H9 (cell line): ENCODE measurements at regions not wholly inside any gene's neighbourhood (a gene's known extent, or its start where the extent isn't known, plus 50 kb on each side); places are given as distances from the start of the nearest gene placed in this dataset.

ENCODE experiments used
- DNase-seq: peaks from one replicate; pipeline ENCODE4 v3.0.0-alpha.2; 2017
- H2AFZ ChIP-seq: one replicate; pipeline ENCODE4 v1.6.1; 2013; ENCODE audit warnings: mild to moderate bottlenecking, low read length, control low read depth, moderate library complexity
- H2AK5ac ChIP-seq: 2 replicates; pipeline ENCODE4 v1.6.1; 2013; ENCODE audit warnings: low read length, control low read depth, mixed read lengths; ENCODE audit not compliant: insufficient read length
- H2BK120ac ChIP-seq: one replicate; pipeline ENCODE4 v1.6.1; 2013; ENCODE audit warnings: low read depth, mild to moderate bottlenecking, low read length, control low read depth, inconsistent platforms; ENCODE audit not compliant: poor library complexity, severe bottlenecking
- H2BK12ac ChIP-seq: 2 replicates; pipeline ENCODE4 v1.6.1; 2013; ENCODE audit warnings: low read length, control low read depth, mixed read lengths, low read depth; ENCODE audit not compliant: insufficient read length
- H2BK15ac ChIP-seq: 2 replicates; pipeline ENCODE4 v1.6.1; 2013; ENCODE audit warnings: low read depth, low read length, control low read depth
- H2BK20ac ChIP-seq: one replicate; pipeline ENCODE4 v1.6.1; 2013; ENCODE audit warnings: low read depth, mild to moderate bottlenecking, low read length, control low read depth, inconsistent platforms; ENCODE audit not compliant: poor library complexity, severe bottlenecking
- H2BK5ac ChIP-seq: 2 replicates; pipeline ENCODE4 v1.6.1; 2013; ENCODE audit warnings: low read length, control low read depth, mixed read lengths; ENCODE audit not compliant: insufficient read length
- H3K14ac ChIP-seq: 2 replicates; pipeline ENCODE4 v1.6.1; 2013; ENCODE audit warnings: low read length, control low read depth; ENCODE audit not compliant: insufficient read depth
- H3K18ac ChIP-seq: 2 replicates; pipeline ENCODE4 v1.6.1; 2013; ENCODE audit warnings: low read depth, mild to moderate bottlenecking, mixed read lengths, low read length, control low read depth; ENCODE audit not compliant: insufficient read length
- H3K23ac ChIP-seq: 2 replicates; pipeline ENCODE4 v1.6.1; 2013; ENCODE audit warnings: low read length, control low read depth, mixed read lengths, low read depth; ENCODE audit not compliant: insufficient read length
- H3K23me2 ChIP-seq: 2 replicates; pipeline ENCODE4 v1.6.1; 2013; ENCODE audit warnings: low read depth, mild to moderate bottlenecking, mixed read lengths, low read length, control low read depth; ENCODE audit not compliant: insufficient read length, poor library complexity, severe bottlenecking
- H3K27ac ChIP-seq: 2 replicates; pipeline ENCODE4 v1.5.1; 2013; ENCODE audit warnings: low read length, control low read depth, mixed read lengths, low read depth; ENCODE audit not compliant: insufficient read length
- H3K27me3 ChIP-seq: 2 replicates; pipeline ENCODE4 v1.6.1; 2013; ENCODE audit warnings: low read length, control low read depth, inconsistent platforms; ENCODE audit not compliant: insufficient read depth
- H3K4ac ChIP-seq: 2 replicates; pipeline ENCODE4 v1.6.1; 2013; ENCODE audit warnings: low read depth, mild to moderate bottlenecking, control low read depth, inconsistent platforms, low read length, moderate library complexity
- H3K4me1 ChIP-seq: 2 replicates; pipeline ENCODE4 v1.6.1; 2013; ENCODE audit warnings: low read length, control low read depth, inconsistent platforms; ENCODE audit not compliant: insufficient read depth
- H3K4me2 ChIP-seq: 2 replicates; pipeline ENCODE4 v1.6.1; 2013; ENCODE audit warnings: low read length, control low read depth, mixed read lengths; ENCODE audit not compliant: insufficient read length, insufficient read depth
- H3K56ac ChIP-seq: 2 replicates; pipeline ENCODE4 v1.6.1; 2013; ENCODE audit warnings: low read depth, mild to moderate bottlenecking, mixed read lengths, low read length, control low read depth; ENCODE audit not compliant: insufficient read length
- H3K79me1 ChIP-seq: 2 replicates; pipeline ENCODE4 v1.6.1; 2013; ENCODE audit warnings: low read depth, mild to moderate bottlenecking, moderate library complexity, low read length, control low read depth, inconsistent platforms; ENCODE audit not compliant: insufficient read depth, poor library complexity, severe bottlenecking
- H3K79me2 ChIP-seq: 2 replicates; pipeline ENCODE4 v1.6.1; 2013; ENCODE audit warnings: low read length, control low read depth, inconsistent platforms; ENCODE audit not compliant: insufficient read depth
- H3K9ac ChIP-seq: 2 replicates; pipeline ENCODE4 v1.6.1; 2013; ENCODE audit warnings: low read length, control low read depth, mixed read lengths; ENCODE audit not compliant: insufficient read length; ENCODE audit errors: extremely low read depth
- H3K9me3 ChIP-seq: one replicate; pipeline ENCODE4 v1.6.1; 2013; ENCODE audit warnings: low read depth, low read length, inconsistent platforms; ENCODE audit not compliant: control insufficient read depth
- H3T11ph ChIP-seq: one replicate; pipeline ENCODE4 v1.6.1; 2013; ENCODE audit warnings: mild to moderate bottlenecking, low read length, control low read depth, inconsistent platforms
- H4K20me1 ChIP-seq: one replicate; pipeline ENCODE4 v1.6.1; 2013; ENCODE audit not compliant: control insufficient read depth, insufficient read length, insufficient read depth
- H4K5ac ChIP-seq: 2 replicates; pipeline ENCODE4 v1.6.1; 2013; ENCODE audit warnings: low read depth, mild to moderate bottlenecking, mixed read lengths, low read length, control low read depth; ENCODE audit not compliant: insufficient read length
- H4K8ac ChIP-seq: replicated peaks from 2 replicates; pipeline ENCODE4 v1.6.1; 2013; ENCODE audit warnings: low read length, control low read depth, mixed read lengths, low read depth; ENCODE audit not compliant: insufficient read length
- H4K91ac ChIP-seq: 2 replicates; pipeline ENCODE4 v1.6.1; 2013; ENCODE audit warnings: low read depth, mild to moderate bottlenecking, moderate library complexity, mixed read lengths, low read length, control low read depth; ENCODE audit not compliant: insufficient read length
- H3K27ac Mint-ChIP-seq, 3 experiments: 2 replicates in 2 of 3; 3 replicates in 1 of 3; pipeline ENCODE4 v1.8.0; 2020 to 2021; ENCODE audit warnings: mixed read lengths in 3 of 3, mild to moderate bottlenecking in 1 of 3, moderate library complexity in 1 of 3
- H3K27me3 Mint-ChIP-seq: 2 replicates; pipeline ENCODE4 v1.8.0; 2021; ENCODE audit warnings: low read depth, mild to moderate bottlenecking, moderate library complexity, mixed read lengths
- H3K36me3 Mint-ChIP-seq, 3 experiments: 2 replicates in 2 of 3; 3 replicates in 1 of 3; pipeline ENCODE4 v1.8.0; 2020 to 2021; ENCODE audit warnings: low read depth in 3 of 3, mixed read lengths in 3 of 3; ENCODE audit not compliant: insufficient read depth in 1 of 3
- H3K4me1 Mint-ChIP-seq, 2 experiments: 2 replicates each; pipeline ENCODE4 v1.8.0; 2020; ENCODE audit warnings: mixed read lengths in 2 of 2
- H3K4me3 Mint-ChIP-seq, 2 experiments: 2 replicates in 1 of 2; 3 replicates in 1 of 2; pipeline ENCODE4 v1.8.0; 2020 to 2021; ENCODE audit warnings: mild to moderate bottlenecking in 2 of 2, mixed read lengths in 2 of 2, moderate library complexity in 1 of 2
- H3K9me3 Mint-ChIP-seq, 2 experiments: 2 replicates in 1 of 2; 3 replicates in 1 of 2; pipeline ENCODE4 v1.8.0; 2020; ENCODE audit warnings: mild to moderate bottlenecking in 2 of 2, mixed read lengths in 2 of 2, moderate library complexity in 1 of 2
- WGBS: extraction: QIAGEN DNeasy Blood & Tissue Kit; methylation state at CpG from one replicate; pipeline ENCODE4 v1.1.7; 2013; ENCODE audit warnings: missing lambda C conversion rate, low lambda C conversion rate, mixed read lengths; ENCODE audit not compliant: insufficient read length; ENCODE audit errors: extremely low coverage; 5-methylcytosine and 5-hydroxymethylcytosine counted together
- TF ChIP-seq, protein P1 (sequence below): fragments of 200-600 bp; sonication (generic); conservative IDR thresholded peaks from 3 replicates; pipeline ENCODE4 v1.8.0; 2021; ENCODE audit warnings: antibody characterized with exemption, mild to moderate bottlenecking

DNA sequence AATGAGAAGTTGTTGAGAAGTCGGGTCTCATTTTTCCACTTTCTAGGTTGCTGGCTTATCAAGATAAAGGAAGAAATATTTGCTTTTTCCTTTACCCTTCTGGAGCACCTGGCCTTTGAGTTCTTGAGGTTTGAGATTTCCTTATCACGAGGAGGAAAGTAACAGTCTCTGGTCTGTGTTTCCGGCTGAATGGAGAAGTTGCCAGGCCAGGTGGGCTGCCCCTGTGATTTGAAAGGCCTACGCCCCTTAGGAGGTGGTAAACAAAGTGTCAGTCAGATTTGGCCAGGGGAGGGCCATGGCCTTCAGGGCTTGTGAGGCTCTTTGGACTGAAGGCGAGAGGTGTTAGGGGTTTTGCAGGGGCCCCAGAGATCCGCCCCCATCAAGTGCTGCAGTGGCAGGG is 156.7 kb upstream of the HAAO start:
- no peak overlapping the region for H3K27ac ChIP-seq
- H4K8ac ChIP-seq, result no peak overlapping the region
- H3K9me3 ChIP-seq, result no peaks in the 10 kb centered on the region
- H3K9me3 Mint-ChIP-seq, result no peaks in the 10 kb centered on the region
- no peak overlapping the region for H3K4me3 Mint-ChIP-seq
- H2BK5ac ChIP-seq, result no peak overlapping the region
- no peaks in the 10 kb centered on the region; a peak in 1 of 7 replicates for H3K36me3 Mint-ChIP-seq
- no CpG with 5 or more reads among the region's 6 CpGs for WGBS
- H3K23me2 ChIP-seq, result no peaks in the 10 kb centered on the region
- no peaks in the 10 kb centered on the region for H3K27me3 ChIP-seq
- no peak overlapping the region for H3K9ac ChIP-seq
- no peak overlapping the region for H3K4ac ChIP-seq
- H3K79me2 ChIP-seq, result no peaks in the 10 kb centered on the region
- no peak overlapping the region for H2BK12ac ChIP-seq
- no peak overlapping the region for H3K56ac ChIP-seq
- no peak overlapping the region for H3T11ph ChIP-seq
- H2BK20ac ChIP-seq, result no peak overlapping the region
- peaks cover 1% of the 10 kb centered on the region for H3K27me3 Mint-ChIP-seq
- no peaks in the 10 kb centered on the region for H4K20me1 ChIP-seq
- H2BK15ac ChIP-seq, result no peak overlapping the region
- TF ChIP-seq, protein P1, sequence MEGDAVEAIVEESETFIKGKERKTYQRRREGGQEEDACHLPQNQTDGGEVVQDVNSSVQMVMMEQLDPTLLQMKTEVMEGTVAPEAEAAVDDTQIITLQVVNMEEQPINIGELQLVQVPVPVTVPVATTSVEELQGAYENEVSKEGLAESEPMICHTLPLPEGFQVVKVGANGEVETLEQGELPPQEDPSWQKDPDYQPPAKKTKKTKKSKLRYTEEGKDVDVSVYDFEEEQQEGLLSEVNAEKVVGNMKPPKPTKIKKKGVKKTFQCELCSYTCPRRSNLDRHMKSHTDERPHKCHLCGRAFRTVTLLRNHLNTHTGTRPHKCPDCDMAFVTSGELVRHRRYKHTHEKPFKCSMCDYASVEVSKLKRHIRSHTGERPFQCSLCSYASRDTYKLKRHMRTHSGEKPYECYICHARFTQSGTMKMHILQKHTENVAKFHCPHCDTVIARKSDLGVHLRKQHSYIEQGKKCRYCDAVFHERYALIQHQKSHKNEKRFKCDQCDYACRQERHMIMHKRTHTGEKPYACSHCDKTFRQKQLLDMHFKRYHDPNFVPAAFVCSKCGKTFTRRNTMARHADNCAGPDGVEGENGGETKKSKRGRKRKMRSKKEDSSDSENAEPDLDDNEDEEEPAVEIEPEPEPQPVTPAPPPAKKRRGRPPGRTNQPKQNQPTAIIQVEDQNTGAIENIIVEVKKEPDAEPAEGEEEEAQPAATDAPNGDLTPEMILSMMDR, result no peak
- no peak overlapping the region for H3K4me2 ChIP-seq
- H2AFZ ChIP-seq, result no peak overlapping the region
- no peak overlapping the region for H4K91ac ChIP-seq
- no peak overlapping the region; a peak in 1 of 7 replicates for H3K27ac Mint-ChIP-seq
- no peak overlapping the region for H3K18ac ChIP-seq
- peaks cover 3% of the 10 kb centered on the region; the same call in 1 of the 2 replicates for H3K4me1 ChIP-seq
- H3K23ac ChIP-seq, result no peak overlapping the region
- no peaks in the 10 kb centered on the region for H3K79me1 ChIP-seq
- no peak overlapping the region for H3K14ac ChIP-seq
- H2BK120ac ChIP-seq, result no peak overlapping the region
- no peak overlapping the region for H2AK5ac ChIP-seq
- no peak for DNase-seq
- peaks cover 20 to 24% of the 10 kb centered on the region in 2 experiments for H3K4me1 Mint-ChIP-seq
- no peak overlapping the region for H4K5ac ChIP-seq
